Ascending aorta (tissue), 2 donors: ENCODE measurements at regions not wholly inside any gene's neighbourhood (a gene's known extent, or its start where the extent isn't known, plus 50 kb on each side); places are given as distances from the start of the nearest gene placed in this dataset.
"Not testable (repeated sequence)": the region's sequence is repeated elsewhere in the genome, so short reads cannot be mapped to it uniquely, and the experiment has no call there.

Experiments used
- DNase-seq, 2 donors: peaks; one replicate each; pipeline ENCODE4 v3.0.0-alpha.2; 2019; ENCODE audit warnings: low spot score in 2 of 2
- H3K27ac ChIP-seq, 2 donors: fragments of 200-600 bp; sonication (generic); one replicate each; pipeline ENCODE4 v1.5.1; 2016 to 2017; ENCODE audit warnings: mild to moderate bottlenecking in 1 of 2
- H3K27me3 ChIP-seq: fragments of 200-600 bp; sonication (generic); one replicate; pipeline ENCODE4 v1.5.1; 2017
- H3K36me3 ChIP-seq, 2 donors: fragments of 200-600 bp; sonication (generic); one replicate each; pipeline ENCODE4 v1.5.1; 2016
- H3K4me1 ChIP-seq, 2 donors: fragments of 200-600 bp; sonication (generic); one replicate each; pipeline ENCODE4 v1.5.1; 2016 to 2017; ENCODE audit warnings: mild to moderate bottlenecking in 1 of 2
- H3K4me3 ChIP-seq, 2 donors: fragments of 200-600 bp; sonication (generic); one replicate each; pipeline ENCODE4 v1.5.1; 2016 to 2017; ENCODE audit warnings: mild to moderate bottlenecking in 1 of 2
- H3K9me3 ChIP-seq, 2 donors: fragments of 200-600 bp; sonication (generic); one replicate each; pipeline ENCODE4 v1.5.1; 2016
- intact Hi-C: fragments of 100-400 bp; cut with DNase I; formaldehyde crosslinking; loops from one replicate; pipeline ENCODE4 v1.15.1; 2023
- TF ChIP-seq, protein P1 (sequence below), 3 experiments: fragments of 200-600 bp in 2 of 3; fragments of 450-650 bp in 1 of 3; sonication (generic) in 2 of 3; IDR thresholded peaks; one replicate each; pipeline ENCODE4 v1.5.1; 2016 to 2019; ENCODE audit warnings: antibody characterized with exemption in 3 of 3, mild to moderate bottlenecking in 1 of 3, moderate library complexity in 1 of 3

DNA sequence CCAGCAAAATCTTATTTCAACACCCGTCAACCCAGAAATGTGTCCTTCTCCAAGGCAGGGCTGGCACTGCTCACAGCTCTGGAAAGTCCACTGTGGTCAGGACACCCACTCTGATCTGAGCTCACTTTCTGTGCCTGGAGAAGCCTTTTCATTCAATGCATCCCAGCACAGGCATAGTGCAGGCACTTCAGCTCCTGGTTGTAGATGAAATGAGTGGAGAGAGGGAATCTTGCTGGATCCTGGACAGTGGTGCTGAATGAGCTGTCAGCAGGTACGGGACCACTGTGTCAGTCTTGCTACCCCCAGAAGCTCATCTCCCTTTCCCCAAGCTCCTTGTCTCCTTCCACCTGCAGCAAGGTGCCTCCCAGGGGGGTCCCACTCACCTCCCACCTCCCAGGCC is 86.1 kb upstream of the SALL1 start:
- no peak for DNase-seq
- no peaks in the 10 kb centered on the region for H3K4me1 ChIP-seq
- no peak overlapping the region for H3K4me3 ChIP-seq
- no peak overlapping the region for H3K27ac ChIP-seq
- H3K9me3 ChIP-seq: no peaks in the 10 kb centered on the region
- H3K27me3 ChIP-seq: no peaks in the 10 kb centered on the region
- no peaks in the 10 kb centered on the region for H3K36me3 ChIP-seq
- intact Hi-C loops: no loop called here
- TF ChIP-seq, protein P1, sequence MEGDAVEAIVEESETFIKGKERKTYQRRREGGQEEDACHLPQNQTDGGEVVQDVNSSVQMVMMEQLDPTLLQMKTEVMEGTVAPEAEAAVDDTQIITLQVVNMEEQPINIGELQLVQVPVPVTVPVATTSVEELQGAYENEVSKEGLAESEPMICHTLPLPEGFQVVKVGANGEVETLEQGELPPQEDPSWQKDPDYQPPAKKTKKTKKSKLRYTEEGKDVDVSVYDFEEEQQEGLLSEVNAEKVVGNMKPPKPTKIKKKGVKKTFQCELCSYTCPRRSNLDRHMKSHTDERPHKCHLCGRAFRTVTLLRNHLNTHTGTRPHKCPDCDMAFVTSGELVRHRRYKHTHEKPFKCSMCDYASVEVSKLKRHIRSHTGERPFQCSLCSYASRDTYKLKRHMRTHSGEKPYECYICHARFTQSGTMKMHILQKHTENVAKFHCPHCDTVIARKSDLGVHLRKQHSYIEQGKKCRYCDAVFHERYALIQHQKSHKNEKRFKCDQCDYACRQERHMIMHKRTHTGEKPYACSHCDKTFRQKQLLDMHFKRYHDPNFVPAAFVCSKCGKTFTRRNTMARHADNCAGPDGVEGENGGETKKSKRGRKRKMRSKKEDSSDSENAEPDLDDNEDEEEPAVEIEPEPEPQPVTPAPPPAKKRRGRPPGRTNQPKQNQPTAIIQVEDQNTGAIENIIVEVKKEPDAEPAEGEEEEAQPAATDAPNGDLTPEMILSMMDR (IDR thresholded peaks at IDR 0.05): no peak

DNA sequence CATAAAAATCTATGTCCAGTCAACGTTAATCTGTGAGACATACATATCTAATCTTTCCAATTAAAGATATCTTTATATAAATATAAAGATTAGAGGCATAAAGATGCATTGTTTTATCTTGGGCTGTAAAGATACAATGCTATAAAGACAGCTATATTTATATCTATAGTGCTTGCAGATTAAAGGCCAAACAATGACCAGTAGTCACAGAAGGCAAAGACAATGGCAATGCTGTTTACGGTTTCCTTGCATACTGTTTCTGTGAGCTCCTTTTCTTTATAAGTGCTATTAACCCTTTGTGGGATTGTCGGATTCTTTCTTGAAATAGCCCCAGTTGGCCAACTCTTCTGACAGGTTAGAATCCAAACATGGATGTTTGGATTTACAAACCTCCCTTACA is 85.5 kb upstream of the SALL1 start:
- no peaks in the 10 kb centered on the region for H3K36me3 ChIP-seq
- TF ChIP-seq, protein P1 (IDR thresholded peaks at IDR 0.05): no peak
- H3K4me3 ChIP-seq: no peak overlapping the region
- H3K27ac ChIP-seq: no peak overlapping the region
- no peak for DNase-seq
- H3K4me1 ChIP-seq: no peaks in the 10 kb centered on the region
- no peaks in the 10 kb centered on the region for H3K27me3 ChIP-seq
- no peaks in the 10 kb centered on the region for H3K9me3 ChIP-seq
- intact Hi-C loops: no loop called here

GRCh38 chr16:51231702-51232101 is 80.6 kb upstream of the SALL1 start:
- no peak for DNase-seq
- H3K27ac ChIP-seq: no peak overlapping the region
- intact Hi-C loops: no loop called here

DNA sequence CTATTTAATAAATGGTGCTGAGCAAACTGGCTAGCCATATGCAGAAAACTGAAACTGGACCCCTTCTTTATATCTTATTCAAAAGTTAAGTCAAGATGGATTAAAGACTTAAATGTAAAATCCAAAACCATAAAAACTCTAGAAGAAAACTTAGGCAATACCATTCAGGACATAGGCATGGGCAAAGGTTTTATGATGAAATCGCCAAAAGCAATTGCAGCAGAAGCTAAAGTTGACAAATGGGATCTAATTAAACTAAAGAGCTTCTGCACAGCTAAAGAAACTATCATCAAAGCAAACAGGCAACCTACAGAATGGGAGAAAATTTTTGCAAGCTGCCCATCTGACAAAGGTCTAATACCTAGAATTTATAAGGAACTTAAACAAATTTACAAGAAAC is 79.0 kb upstream of the SALL1 start:
- H3K4me3 ChIP-seq, H3K4me1 ChIP-seq, H3K36me3 ChIP-seq, intact Hi-C loops, H3K27ac ChIP-seq, H3K27me3 ChIP-seq, DNase-seq, H3K9me3 ChIP-seq: not testable (repeated sequence)

More at GRCh38 chr16:51231702-51232101, 80.6 kb upstream of the SALL1 start:
- Histone ChIP-seq H3K9me3 (no peaks in the 10 kb centered on the region), H3K4me3 (no peak overlapping the region), H3K27me3 (no peaks in the 10 kb centered on the region), H3K4me1 (no peaks in the 10 kb centered on the region), H3K36me3 (no peaks in the 10 kb centered on the region)
- TF ChIP-seq, protein P1 (IDR thresholded peaks at IDR 0.05): no peak

DNA sequence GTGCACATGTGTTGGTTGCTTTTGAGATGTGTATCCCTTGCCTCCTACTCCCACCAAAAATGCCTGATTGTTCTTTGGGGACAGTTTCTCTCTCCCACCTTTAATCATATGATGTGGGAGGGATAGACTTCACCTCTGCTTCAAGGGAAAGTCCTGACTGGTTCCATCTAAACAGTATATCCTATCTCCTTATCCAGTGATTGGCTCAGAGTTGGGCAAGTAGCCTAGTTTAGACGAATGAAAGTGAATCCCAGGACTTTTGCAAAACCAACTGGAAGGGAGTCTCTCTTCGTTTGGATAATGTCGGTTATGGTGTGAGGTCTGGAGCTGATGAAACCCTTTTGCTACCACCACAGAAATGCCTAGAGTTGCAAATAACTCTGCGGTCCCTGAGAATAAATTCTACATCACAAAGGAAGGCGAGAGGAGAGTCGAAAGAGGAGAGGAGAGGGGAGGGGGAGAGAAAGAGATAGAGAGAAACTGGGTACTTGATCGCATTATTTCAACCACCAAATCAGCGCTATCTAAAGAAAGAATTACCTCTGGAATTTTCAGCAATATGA is 77.1 kb upstream of the SALL1 start:
- TF ChIP-seq, protein P1 (IDR thresholded peaks at IDR 0.05): no peak
- DNase-seq: no peak
- H3K27ac ChIP-seq: no peak overlapping the region
- no peaks in the 10 kb centered on the region for H3K27me3 ChIP-seq
- H3K4me3 ChIP-seq: no peak overlapping the region
- H3K9me3 ChIP-seq: no peaks in the 10 kb centered on the region
- H3K36me3 ChIP-seq: no peaks in the 10 kb centered on the region
- no peaks in the 10 kb centered on the region for H3K4me1 ChIP-seq
- intact Hi-C loops: no loop called here

DNA sequence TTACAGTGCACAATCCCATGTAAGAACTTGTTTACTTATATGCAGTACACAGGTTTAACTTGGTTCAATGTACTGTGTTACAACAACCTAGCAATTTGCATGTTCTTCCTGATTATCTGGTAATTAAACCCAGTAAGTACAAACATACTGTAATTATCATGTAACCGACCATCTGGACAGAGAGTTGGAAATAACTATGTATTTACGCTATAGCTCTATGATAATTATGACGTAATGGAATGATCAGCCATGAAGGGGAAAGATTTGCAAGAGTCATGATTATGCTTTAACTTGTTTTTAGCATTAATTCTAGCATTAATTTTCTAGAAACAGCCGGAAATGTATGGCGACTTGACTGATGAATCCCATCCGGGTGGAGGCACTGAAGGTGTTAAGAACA is 74.8 kb upstream of the SALL1 start:
- TF ChIP-seq, protein P1 (IDR thresholded peaks at IDR 0.05): no peak
- no peak for DNase-seq
- Histone ChIP-seq H3K9me3 (no peaks in the 10 kb centered on the region), H3K4me1 (no peaks in the 10 kb centered on the region), H3K4me3 (no peak overlapping the region), H3K27ac (no peak overlapping the region), H3K27me3 (no peaks in the 10 kb centered on the region), H3K36me3 (no peaks in the 10 kb centered on the region)
- intact Hi-C loops: no loop called here
